PC-9 (cell line): ENCODE measurements at regions not wholly inside any gene's neighbourhood (a gene's known extent, or its start where the extent isn't known, plus 50 kb on each side); places are given as distances from the start of the nearest gene placed in this dataset.

ENCODE experiments used
- CTCF ChIP-seq: fragments of 200-600 bp; sonication (generic); conservative IDR thresholded peaks from 2 replicates; pipeline ENCODE4 v1.6.1; 2017; ENCODE audit warnings: mixed run types, antibody characterized with exemption, mild to moderate bottlenecking, moderate library complexity
- EZH2 ChIP-seq: fragments of 200-600 bp; sonication (generic); IDR thresholded peaks from 2 replicates; pipeline ENCODE4 v1.8.0; 2017; ENCODE audit warnings: antibody characterized with exemption, low read depth

GRCh38 chr13:63425131-63425530 lies 2009.5 kb upstream of the PCDH20 start:
- TF ChIP-seq CTCF, result no peak
- no peak for TF ChIP-seq EZH2
